ENCODE measurements at regions not wholly inside any gene's neighbourhood (a gene's known extent, or its start where the extent isn't known, plus 50 kb on each side); places are given as distances from the start of the nearest gene placed in this dataset.

DNA sequence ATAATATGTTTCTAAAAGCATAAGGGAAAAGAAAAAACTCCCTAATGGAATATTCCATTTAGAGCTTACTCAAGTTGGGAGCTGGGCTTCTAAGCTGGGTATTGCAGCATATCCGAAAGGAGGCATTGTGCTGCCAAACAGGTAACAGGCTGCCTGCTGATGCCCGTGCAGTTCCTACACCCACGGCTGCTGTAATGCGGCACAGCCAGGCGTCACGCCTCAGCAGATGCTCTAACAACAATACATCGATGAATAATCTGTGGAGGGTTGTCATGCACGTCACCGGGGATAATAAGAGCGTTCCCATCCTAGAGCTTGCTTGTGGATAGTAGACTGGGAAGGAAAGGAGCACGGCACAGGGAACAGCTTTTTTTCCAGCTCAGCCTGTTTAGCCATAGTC, 1582.1 kb upstream of the SLC10A2 start:
- no peaks in the 10 kb centered on the region for H3K27me3 ChIP-seq
- H3K9me3 ChIP-seq, result no peaks in the 10 kb centered on the region
- H3K4me1 ChIP-seq, result no peaks in the 10 kb centered on the region
- intact Hi-C loops (cut with DNase I; ENCODE audit: low total_unique reads), result no loop called here
- no peak for DNase-seq
- TF ChIP-seq CTCF (IDR thresholded peaks at IDR 0.05), result no peak
- no peak overlapping the region for H3K4me3 ChIP-seq
- no peaks in the 10 kb centered on the region for H3K36me3 ChIP-seq
- H3K27ac ChIP-seq, result no peak overlapping the region

DNA sequence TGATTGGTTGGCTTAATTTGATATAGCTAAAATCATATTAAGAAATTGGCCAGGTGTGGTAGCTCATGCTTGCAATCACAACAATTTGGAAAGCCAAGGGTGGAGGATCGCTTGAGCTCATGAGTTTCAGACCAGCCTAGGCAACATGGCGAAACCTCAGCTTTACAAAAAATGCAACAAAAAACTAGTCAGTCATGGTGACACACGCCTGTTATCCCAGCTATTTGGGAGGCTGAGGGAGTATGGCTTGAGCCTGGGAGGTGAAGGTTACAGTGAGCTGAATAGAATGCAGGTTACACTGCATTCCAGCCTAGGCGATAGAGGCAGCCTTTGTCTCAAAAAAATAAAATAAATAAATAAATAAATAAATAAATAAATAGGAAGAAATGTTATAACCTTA, 1579.6 kb upstream of the SLC10A2 start:
- H3K27me3 ChIP-seq, result no peaks in the 10 kb centered on the region
- no peak overlapping the region for H3K27ac ChIP-seq
- DNase-seq, result no peak
- intact Hi-C loops (cut with DNase I; ENCODE audit: low total_unique reads), result no loop called here
- H3K9me3 ChIP-seq, result no peaks in the 10 kb centered on the region
- no peak for TF ChIP-seq CTCF (IDR thresholded peaks at IDR 0.05)
- H3K4me1 ChIP-seq, result no peaks in the 10 kb centered on the region
- no peaks in the 10 kb centered on the region for H3K36me3 ChIP-seq
- no peak overlapping the region for H3K4me3 ChIP-seq

GRCh38 chr13:104641309-104641708, 1575.1 kb upstream of the SLC10A2 start:
- TF ChIP-seq CTCF (IDR thresholded peaks at IDR 0.05), result no peak
- H3K4me3 ChIP-seq, result no peak overlapping the region

DNA sequence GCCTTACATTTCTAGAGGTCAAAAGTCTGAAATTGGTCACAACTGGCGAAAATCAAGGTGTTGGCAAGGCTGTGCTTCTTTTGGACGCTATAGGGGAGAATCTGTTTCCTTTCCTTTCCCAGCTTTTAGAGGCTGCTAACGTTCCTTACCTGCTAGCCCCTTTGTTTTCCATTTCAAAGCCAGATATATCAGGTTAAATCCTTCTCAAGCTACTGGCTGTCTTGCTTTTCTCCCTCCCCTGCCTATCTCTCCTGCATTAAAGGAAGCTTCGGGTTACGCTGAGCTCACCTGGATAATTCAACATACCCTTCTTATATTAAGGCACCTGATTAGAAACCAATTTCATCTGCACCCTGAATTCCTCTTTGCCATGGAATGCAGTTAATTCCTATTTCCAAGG, 1569.7 kb upstream of the SLC10A2 start:
- Histone ChIP-seq H3K4me3 (no peak overlapping the region), H3K27me3 (no peaks in the 10 kb centered on the region), H3K4me1 (no peaks in the 10 kb centered on the region), H3K27ac (no peak overlapping the region), H3K9me3 (no peaks in the 10 kb centered on the region), H3K36me3 (no peaks in the 10 kb centered on the region)
- TF ChIP-seq CTCF (IDR thresholded peaks at IDR 0.05), result no peak
- no peak for DNase-seq
- intact Hi-C loops (cut with DNase I; ENCODE audit: low total_unique reads), result no loop called here

More at GRCh38 chr13:104641309-104641708, 1575.1 kb upstream of the SLC10A2 start:
- intact Hi-C loops (cut with DNase I; ENCODE audit: low total_unique reads), result no loop called here
- no peak for DNase-seq
- Histone ChIP-seq H3K36me3 (no peaks in the 10 kb centered on the region), H3K4me1 (no peaks in the 10 kb centered on the region), H3K27me3 (no peaks in the 10 kb centered on the region), H3K27ac (no peak overlapping the region), H3K9me3 (no peaks in the 10 kb centered on the region)

- Histone ChIP-seq H3K27me3 (no peaks in the 10 kb centered on the region), H3K27ac (no peak overlapping the region), H3K4me1 (no peaks in the 10 kb centered on the region), H3K9me3 (no peaks in the 10 kb centered on the region), H3K36me3 (no peaks in the 10 kb centered on the region), H3K4me3 (no peak overlapping the region)
- no peak for TF ChIP-seq CTCF (IDR thresholded peaks at IDR 0.05)
- intact Hi-C loops (cut with DNase I; ENCODE audit: low total_unique reads), result no loop called here
- no peak for DNase-seq
Observed at GRCh38 chr13:104634016-104634415, 1567.8 kb upstream of the SLC10A2 start.

DNA sequence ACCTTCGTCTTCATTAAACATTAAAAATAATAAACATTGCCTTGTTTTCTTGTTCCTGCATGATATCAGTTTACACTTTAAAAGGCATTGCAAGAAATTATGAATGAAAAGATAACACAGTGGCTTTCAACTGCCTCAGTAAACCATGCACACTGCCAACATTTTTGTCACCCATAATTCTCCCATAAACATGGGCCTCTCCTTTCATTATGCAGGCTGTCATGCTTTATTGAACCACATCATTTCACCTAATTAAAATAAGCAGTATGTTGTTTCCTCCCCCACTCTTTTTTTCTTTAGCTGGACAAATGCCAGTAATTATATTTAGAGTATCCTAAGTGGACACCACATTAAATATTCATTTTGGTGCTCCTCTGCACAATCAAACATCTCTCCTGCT, 1566.5 kb upstream of the SLC10A2 start:
- Histone ChIP-seq H3K4me1 (no peaks in the 10 kb centered on the region), H3K27me3 (no peaks in the 10 kb centered on the region), H3K27ac (no peak overlapping the region), H3K9me3 (no peaks in the 10 kb centered on the region), H3K36me3 (no peaks in the 10 kb centered on the region), H3K4me3 (no peak overlapping the region)
- intact Hi-C loops (cut with DNase I; ENCODE audit: low total_unique reads), result no loop called here
- DNase-seq, result no peak
- TF ChIP-seq CTCF (IDR thresholded peaks at IDR 0.05), result no peak
